Progenitor cell of endocrine pancreas (in vitro differentiated cells): ENCODE measurements at regions not wholly inside any gene's neighbourhood (a gene's known extent, or its start where the extent isn't known, plus 50 kb on each side); places are given as distances from the start of the nearest gene placed in this dataset.

Experiments
- DNase-seq: peaks from one replicate; pipeline ENCODE4 v3.0.0; 2021; ENCODE audit warnings: low spot score; ENCODE audit not compliant: unreplicated experiment
- H3K27ac Mint-ChIP-seq: 2 replicates; pipeline ENCODE4 v1.8.0; 2021; ENCODE audit warnings: mild to moderate bottlenecking, moderate library complexity, mixed read lengths
- H3K27me3 Mint-ChIP-seq: 2 replicates; pipeline ENCODE4 v1.8.0; 2021; ENCODE audit warnings: mixed read lengths
- H3K36me3 Mint-ChIP-seq: 2 replicates; pipeline ENCODE4 v1.8.0; 2022; ENCODE audit warnings: mixed read lengths; ENCODE audit not compliant: insufficient read depth
- H3K4me1 Mint-ChIP-seq: 2 replicates; pipeline ENCODE4 v1.8.0; 2021; ENCODE audit warnings: low read depth, mixed read lengths
- H3K4me3 Mint-ChIP-seq: 2 replicates; pipeline ENCODE4 v1.8.0; 2021; ENCODE audit warnings: low read depth, mild to moderate bottlenecking, moderate library complexity, mixed read lengths
- H3K9me3 Mint-ChIP-seq: 2 replicates; pipeline ENCODE4 v1.8.0; 2021; ENCODE audit warnings: low read depth, mixed read lengths
- CTCF ChIP-seq: fragments of 200-600 bp; sonication (generic); IDR thresholded peaks from one replicate; pipeline ENCODE4 v1.5.0; 2021; ENCODE audit warnings: antibody characterized with exemption, mild to moderate bottlenecking; ENCODE audit not compliant: unreplicated experiment

- Mint-ChIP-seq H3K36me3 (no peaks in the 10 kb centered on the region), H3K27ac (no peak overlapping the region), H3K4me3 (no peak overlapping the region), H3K4me1 (peaks cover 2% of the 10 kb centered on the region), H3K9me3 (peaks cover 5% of the 10 kb centered on the region), H3K27me3 (peaks cover 27% of the 10 kb centered on the region)
- no peak for DNase-seq
- no peak for TF ChIP-seq CTCF
Measured at GRCh38 chr1:59094001-59094400, 202.9 kb upstream of the FGGY start.

DNA sequence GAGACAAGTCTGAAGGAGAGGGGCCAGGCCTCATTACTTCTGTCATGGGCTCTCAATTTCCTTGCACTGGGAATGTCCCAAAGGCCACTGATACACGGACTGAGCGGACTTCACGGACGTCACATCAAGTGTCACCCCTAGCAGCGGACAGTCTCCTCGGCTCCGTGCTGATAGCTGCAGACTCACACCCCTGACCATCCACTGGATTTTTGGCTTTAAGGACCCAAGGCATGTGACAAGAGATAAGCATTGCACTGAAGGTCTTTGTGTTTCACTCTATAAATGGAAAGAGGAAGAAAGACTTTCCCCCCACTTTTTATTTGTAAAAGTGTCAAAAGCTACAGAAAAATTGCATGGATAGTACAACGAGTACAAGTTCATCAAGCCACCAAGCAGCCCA is 200.4 kb upstream of the FGGY start:
- H3K4me1 Mint-ChIP-seq = peaks cover 2% of the 10 kb centered on the region
- no peak for TF ChIP-seq CTCF
- DNase-seq = no peak
- H3K36me3 Mint-ChIP-seq = no peaks in the 10 kb centered on the region
- no peak overlapping the region for H3K4me3 Mint-ChIP-seq
- no peaks in the 10 kb centered on the region for H3K9me3 Mint-ChIP-seq
- no peak overlapping the region for H3K27ac Mint-ChIP-seq
- peaks cover 23% of the 10 kb centered on the region for H3K27me3 Mint-ChIP-seq

- Mint-ChIP-seq H3K4me1 (peaks cover 2% of the 10 kb centered on the region), H3K27me3 (peaks cover 14% of the 10 kb centered on the region)
Measured at GRCh38 chr1:59098655-59099054, 198.2 kb upstream of the FGGY start.

GRCh38 chr1:59100708-59101374 is 196.1 kb upstream of the FGGY start:
- Mint-ChIP-seq H3K9me3 (no peaks in the 10 kb centered on the region), H3K4me1 (peaks cover 7% of the 10 kb centered on the region), H3K27me3 (peaks cover 10% of the 10 kb centered on the region), H3K36me3 (no peaks in the 10 kb centered on the region), H3K4me3 (no peak overlapping the region), H3K27ac (no peak overlapping the region)
- DNase-seq = no peak
- no peak for TF ChIP-seq CTCF

More at GRCh38 chr1:59098655-59099054, 198.2 kb upstream of the FGGY start:
- H3K9me3 Mint-ChIP-seq = no peaks in the 10 kb centered on the region
- DNase-seq = no peak
- no peak overlapping the region for H3K4me3 Mint-ChIP-seq
- no peak overlapping the region for H3K27ac Mint-ChIP-seq
- H3K36me3 Mint-ChIP-seq = no peaks in the 10 kb centered on the region
- TF ChIP-seq CTCF = no peak

GRCh38 chr1:59101518-59101917 is 195.4 kb upstream of the FGGY start:
- Mint-ChIP-seq H3K4me3 (no peak overlapping the region), H3K27ac (no peak overlapping the region), H3K27me3 (peaks cover 6% of the 10 kb centered on the region), H3K9me3 (no peaks in the 10 kb centered on the region), H3K4me1 (peaks cover 6% of the 10 kb centered on the region), H3K36me3 (no peaks in the 10 kb centered on the region)
- DNase-seq = no peak
- TF ChIP-seq CTCF = no peak
